Cardiac fibroblast (primary cell): ENCODE measurements at regions not wholly inside any gene's neighbourhood (a gene's known extent, or its start where the extent isn't known, plus 50 kb on each side); places are given as distances from the start of the nearest gene placed in this dataset.

ENCODE experiments used
- DNase-seq, 2 donors: peaks; one replicate each; pipeline versions ENCODE4 v3.0.0 to v3.0.0-alpha.2; 2010; ENCODE audit warnings: low read depth in 2 of 2
- H3K4me3 ChIP-seq, 2 donors: replicated peaks in 1 of 2; 1 replicate in 1 of 2; 2 replicates in 1 of 2; pipeline ENCODE4 v1.5.1; 2011; ENCODE audit warnings: low read depth in 2 of 2, low read length in 2 of 2, mild to moderate bottlenecking in 2 of 2, moderate library complexity in 1 of 2
- TF ChIP-seq, protein P1 (sequence below): IDR thresholded peaks from one replicate; pipeline ENCODE4 v1.5.1; 2011; ENCODE audit warnings: low read depth, mild to moderate bottlenecking, low read length, inconsistent platforms

DNA sequence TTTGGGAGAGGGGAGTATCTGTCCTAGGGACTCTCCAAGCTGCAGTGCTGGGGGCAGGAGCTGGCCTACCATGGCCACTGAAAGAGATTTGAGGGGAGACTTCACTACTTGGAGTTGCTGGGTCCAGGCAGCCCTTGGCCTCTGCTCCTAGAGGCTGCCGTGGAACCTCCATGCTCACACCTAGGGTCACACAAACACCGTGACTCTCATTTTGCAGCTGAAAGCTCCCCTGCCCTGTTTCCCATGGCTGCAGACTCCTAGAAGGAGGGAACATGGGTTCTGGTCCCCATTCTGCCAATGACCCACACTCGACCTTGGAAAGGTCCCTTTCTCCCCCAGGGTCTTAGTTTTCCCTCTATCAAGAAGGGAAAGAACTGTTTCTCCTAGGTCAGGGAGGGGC lies 147.1 kb upstream of the PPP1R26 start:
- no peak for DNase-seq
- TF ChIP-seq, protein P1, sequence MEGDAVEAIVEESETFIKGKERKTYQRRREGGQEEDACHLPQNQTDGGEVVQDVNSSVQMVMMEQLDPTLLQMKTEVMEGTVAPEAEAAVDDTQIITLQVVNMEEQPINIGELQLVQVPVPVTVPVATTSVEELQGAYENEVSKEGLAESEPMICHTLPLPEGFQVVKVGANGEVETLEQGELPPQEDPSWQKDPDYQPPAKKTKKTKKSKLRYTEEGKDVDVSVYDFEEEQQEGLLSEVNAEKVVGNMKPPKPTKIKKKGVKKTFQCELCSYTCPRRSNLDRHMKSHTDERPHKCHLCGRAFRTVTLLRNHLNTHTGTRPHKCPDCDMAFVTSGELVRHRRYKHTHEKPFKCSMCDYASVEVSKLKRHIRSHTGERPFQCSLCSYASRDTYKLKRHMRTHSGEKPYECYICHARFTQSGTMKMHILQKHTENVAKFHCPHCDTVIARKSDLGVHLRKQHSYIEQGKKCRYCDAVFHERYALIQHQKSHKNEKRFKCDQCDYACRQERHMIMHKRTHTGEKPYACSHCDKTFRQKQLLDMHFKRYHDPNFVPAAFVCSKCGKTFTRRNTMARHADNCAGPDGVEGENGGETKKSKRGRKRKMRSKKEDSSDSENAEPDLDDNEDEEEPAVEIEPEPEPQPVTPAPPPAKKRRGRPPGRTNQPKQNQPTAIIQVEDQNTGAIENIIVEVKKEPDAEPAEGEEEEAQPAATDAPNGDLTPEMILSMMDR = no peak
- H3K4me3 ChIP-seq = no peak overlapping the region

DNA sequence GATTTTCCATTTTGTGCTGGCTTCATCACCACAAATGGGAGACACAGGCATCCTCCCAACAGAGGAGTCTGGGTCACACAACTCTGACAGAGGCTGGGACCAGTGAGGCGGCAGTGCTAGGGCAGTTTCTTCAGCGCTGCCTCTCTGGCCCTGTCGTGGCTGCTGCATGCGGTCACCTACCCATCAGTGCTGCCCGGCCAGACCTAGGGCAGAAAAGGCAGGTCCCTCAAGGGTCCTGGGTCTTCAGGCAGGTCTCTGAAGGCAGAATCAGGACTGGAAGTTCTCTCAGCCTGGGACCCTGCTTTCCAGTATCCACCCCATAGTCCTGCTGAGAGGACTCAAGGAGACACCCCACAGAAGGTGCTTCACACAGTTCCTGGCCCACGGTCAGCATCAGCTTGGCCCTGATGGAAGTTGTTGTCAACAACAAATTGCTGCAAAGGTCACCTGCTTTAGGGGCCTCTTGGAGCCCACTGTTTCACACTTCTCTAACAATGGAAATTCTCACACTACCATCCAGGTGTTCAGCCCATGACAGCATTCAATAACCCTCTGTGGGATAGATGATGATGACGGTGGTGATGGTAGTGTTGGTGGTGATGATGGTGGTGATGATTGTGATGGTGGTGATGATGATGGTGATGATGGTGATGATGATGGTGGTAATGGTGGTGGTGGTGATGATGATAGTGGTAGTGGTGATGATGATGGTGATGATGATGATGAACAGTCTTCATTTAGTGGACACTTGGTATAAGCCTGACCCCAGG lies 146.4 kb upstream of the PPP1R26 start:
- no peak for DNase-seq
- TF ChIP-seq, protein P1 = no peak
- no peak overlapping the region for H3K4me3 ChIP-seq

DNA sequence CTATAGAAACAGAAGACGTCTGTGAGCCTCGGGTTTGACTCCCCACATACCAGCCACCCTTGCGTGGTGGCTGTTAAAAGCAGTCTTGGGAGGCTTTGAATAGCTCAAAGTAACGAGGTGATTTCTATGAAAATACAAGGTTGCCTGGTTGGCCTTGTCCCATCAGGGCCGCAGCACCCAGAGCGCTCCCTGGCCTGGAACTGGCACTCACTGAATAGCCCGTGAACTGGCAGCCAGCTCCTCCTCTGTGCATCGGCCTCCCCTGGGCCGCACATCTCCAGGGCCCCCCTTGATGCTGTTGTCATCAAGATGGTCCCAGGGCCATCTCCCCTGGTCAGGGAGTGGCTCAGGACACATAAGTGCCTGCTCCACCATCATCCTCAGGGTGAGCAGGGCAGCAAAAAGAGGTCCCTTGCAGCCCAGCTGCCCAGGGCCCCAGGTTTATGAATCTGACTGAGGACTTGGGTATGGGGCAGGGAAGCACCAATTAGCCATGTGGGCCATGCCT lies 144.6 kb upstream of the PPP1R26 start:
- DNase-seq = no peak
- TF ChIP-seq, protein P1 = no peak
- H3K4me3 ChIP-seq = no peak overlapping the region

- TF ChIP-seq, protein P1 = no peak
- DNase-seq = no peak
- no peak overlapping the region for H3K4me3 ChIP-seq
Observed at GRCh38 chr9:135335691-135336181, 143.8 kb upstream of the PPP1R26 start.

DNA sequence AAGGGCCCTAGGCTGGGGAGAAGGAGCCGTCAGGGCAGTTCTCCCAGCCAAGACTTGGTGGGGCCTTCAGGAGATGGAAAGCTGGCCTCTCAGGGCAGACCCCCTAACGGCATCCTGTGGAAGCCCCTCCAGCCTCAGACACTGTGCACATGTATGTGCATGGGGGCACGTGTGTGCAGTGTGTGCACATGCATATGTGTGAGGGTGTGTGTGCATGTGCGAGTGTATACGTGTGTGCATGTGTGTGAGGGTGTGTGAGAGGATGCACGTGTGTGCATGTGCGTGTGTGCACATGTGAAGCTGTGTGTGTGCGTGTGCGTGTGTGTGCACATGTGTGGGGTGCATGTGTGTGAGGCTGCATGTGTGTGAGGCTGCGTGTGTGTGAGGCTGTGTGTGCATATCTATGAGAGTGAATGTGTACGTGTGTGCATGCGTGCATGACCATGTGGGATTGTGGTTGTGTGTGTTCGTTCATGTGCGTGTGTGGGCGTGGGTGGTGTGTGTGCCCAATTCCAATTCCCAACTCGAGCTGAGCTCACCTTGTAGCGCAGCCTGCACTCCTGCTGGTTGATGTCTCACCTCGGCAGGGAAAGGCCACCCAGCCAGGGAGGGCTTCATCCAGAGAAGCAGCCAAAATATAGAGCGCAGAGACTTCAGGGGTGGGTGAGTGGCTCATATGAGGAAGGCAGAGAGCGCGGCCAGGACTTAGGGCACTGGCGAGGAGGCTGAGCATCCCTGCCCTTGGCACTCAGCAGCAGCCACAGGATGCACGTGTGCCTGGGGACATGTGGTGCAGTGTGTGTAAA lies 142.7 kb upstream of the PPP1R26 start:
- DNase-seq = no peak
- no peak overlapping the region for H3K4me3 ChIP-seq
- TF ChIP-seq, protein P1 = no peak

DNA sequence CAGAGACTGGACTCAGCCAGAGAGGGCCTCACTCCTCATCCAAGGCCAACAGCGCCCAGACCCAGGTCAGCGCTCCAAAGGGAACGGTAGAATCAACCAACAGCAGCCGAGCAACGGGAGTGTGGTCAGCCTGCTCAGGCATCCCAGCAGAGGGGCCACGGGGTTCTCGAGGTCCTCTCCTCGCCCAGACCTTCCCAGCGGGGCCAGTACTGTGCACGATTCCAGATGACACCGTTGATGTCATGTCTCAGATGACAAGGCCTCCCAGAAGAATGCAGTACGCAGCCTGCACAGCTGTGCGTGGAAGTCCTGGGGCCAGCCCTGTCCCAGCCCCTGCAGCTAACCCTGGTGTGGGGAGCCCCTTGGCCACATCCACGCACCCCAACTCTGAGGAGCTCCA lies 141.0 kb upstream of the PPP1R26 start:
- TF ChIP-seq, protein P1 = no peak
- no peak for DNase-seq
- H3K4me3 ChIP-seq = no peak overlapping the region
